ENCODE measurements at regions not wholly inside any gene's neighbourhood (a gene's known extent, or its start where the extent isn't known, plus 50 kb on each side); places are given as distances from the start of the nearest gene placed in this dataset.

DNA sequence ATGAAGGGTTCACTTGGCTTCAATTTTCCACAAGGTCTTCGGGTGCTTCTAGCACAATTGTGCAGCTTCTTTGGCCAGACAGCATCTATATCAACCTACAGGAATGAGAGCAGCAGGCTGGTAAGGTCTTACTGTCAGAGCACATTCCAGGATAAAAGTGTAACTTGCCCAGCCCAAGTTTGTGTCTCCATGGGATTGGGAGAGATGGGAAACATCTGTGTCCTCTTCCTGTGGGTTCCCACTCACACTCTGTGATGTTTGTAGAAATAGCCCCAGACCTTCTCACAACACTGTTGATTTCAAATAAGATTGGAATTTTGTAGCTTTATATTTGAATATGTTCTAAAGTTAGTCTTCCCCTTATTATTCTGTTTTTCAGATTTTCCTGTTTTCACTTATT lies 83.4 kb upstream of the RGS17 start:
- DNase-seq = no peak

DNA sequence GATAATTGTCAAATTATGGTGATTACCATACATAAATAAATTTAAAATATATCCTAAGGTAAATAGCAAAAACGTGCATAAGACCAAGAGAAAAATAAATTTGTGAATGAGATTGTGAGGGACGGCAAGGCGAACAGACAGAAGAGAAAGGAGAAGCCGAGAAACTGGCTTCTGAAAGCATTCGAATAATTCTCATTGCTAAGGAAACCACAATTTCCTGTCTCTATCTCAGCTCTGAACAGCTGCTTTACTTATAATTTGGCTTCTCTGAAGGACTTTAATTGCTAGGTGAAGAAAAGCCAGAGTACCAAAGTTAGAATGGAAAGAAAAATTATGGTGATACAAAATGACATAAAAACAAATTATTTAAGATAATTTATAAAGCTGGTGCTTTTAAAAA lies 79.0 kb upstream of the RGS17 start:
- no peak for DNase-seq

DNA sequence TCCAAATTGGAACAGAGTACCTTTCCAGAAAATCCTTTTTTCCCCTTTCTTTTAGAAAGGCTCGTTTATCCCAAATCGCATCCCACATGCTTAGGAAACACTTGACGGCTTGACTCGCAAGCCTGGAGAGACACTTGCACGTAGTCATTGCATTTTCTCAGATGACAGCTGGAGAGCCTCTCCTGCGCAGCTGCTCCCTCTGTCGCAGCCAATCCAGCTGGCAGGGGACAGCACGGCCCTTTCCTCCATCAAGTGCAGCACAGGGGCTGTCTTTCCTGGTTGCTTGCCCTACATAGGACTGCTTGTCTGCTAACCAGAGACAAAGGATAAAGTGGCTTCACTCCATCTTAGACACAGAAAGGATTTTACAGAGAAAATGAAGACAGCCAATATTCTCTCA lies 77.6 kb upstream of the RGS17 start:
- DNase-seq = no peak

DNA sequence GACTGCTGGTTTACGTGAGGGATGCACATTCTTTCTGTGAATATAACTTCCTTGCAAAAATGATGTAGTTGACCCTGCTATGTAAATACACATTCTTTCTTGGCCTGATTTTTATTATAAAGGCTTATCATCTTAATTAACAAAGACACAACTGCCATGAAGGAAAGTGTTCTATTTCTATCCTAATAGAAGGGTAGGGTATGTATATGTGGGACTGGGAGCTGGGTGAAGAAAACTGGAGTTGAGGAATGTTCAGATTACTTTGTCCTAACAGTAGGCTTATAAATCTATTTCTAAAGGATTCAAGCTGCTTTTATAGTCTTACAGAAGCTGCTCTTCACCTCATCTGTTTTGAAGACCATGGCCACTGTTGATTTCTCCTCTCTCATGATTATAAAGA lies 76.5 kb upstream of the RGS17 start:
- DNase-seq = no peak

DNA sequence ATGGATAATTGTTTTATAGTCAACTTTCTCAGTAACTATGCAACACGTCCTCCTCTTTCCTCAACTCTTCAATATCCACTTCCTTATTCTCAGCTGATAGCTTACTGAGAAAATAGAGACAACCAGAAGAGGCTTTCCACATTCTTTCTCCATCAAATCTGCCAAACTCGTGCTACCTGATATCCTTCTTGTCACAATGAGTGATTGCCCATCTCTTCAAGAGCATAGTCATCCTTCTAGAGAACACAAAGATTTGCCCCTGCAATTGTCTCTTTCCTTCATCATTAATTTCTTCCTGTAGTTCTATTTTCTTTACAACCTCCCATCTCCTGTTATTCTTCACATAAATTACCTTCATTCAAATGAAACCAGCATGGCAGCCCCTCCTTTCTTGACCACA lies 75.9 kb upstream of the RGS17 start:
- no peak for DNase-seq

DNA sequence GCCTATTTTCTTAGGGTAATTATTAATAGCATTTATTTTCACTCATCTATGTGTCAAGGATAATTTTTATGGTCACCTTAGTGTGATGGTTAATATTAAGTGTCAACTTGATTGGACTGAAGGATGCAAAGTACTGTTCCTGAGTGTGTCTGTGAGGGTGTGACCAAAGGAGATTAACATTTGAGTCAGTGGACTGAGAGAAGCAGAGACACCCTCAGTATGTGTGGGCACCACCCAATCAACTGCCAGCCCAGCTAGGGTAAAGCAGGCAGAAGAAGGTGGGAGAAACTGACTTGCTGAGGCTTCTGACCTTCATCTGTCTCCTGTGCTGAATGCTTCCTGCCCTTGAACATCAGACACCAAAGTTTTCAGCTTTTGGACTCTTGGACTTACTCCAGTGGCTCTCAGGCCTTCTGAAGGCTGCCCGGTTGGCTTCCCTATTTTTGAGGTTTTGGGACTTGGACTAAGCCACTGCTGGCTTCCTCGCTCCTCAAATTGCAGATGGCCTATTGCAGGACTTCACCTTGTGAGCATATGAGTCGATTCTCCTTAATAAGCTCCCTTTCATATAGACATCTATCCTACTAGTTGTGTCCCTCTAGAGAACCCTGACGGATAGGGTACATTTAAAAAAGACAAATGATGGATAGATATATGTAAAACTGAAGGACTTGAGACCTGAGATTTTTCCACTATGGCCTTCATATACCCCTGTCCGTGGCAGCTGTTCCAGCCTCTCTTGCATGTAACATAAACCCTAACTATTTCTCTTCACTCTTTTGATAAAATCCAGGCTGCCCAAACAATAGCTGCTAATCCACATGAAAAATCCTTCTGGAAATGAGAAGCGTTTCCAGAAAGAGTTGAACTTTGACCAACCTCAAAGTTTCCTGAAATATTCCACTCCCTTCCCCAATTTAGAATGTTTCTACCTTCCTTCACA lies 62.1 kb upstream of the RGS17 start:
- no peak for DNase-seq

DNA sequence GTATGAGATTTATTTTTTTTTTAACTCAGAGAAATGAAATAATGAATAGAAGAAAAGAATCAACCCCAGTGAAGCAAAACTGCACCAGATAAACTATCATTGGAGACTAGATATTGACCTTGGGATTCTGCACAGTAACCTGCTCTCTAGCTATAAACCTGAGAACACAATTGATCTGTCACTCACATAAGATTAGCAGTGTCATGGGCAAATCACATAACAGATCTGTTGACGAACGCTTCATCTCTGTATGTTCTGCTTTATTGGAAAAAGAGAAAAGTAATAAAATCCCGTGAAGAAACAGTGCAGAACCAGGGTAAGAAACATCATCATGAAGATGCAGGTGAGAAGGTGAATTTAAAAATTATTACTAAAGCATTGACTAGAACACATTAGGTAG lies 52.8 kb upstream of the RGS17 start:
- DNase-seq = no peak
